PC-9 (cell line): ENCODE measurements at regions not wholly inside any gene's neighbourhood (a gene's known extent, or its start where the extent isn't known, plus 50 kb on each side); places are given as distances from the start of the nearest gene placed in this dataset.

Source experiments
- BruUV-seq: library from RNA; stranded (reverse); fragments of 400-500 nt; replicated peaks from 2 replicates; lab custom pipeline; 2021; lab: Mats Ljungman, UMichigan
- CTCF ChIA-PET: fragments of 300-600 bp; sonication (Branson Sonifier 250); formaldehyde crosslinking; loops from one replicate; lab custom pipeline; 2022; ENCODE audit warnings: antibody characterized with exemption; lab: Charles Lee
- POLR2A ChIA-PET: fragments of 300-600 bp; sonication (Branson Sonifier 250); formaldehyde crosslinking; loops from one replicate; lab custom pipeline; 2022; ENCODE audit warnings: antibody characterized with exemption; ENCODE audit not compliant: unreplicated experiment; lab: Charles Lee
- DNase-seq, 2 experiments: peaks; one replicate each; pipeline versions ENCODE4 v3.0.0 to v3.0.0-alpha.2; 2015 to 2022; ENCODE audit warnings: mixed read lengths in 1 of 2
- H2AFZ ChIP-seq: fragments of 200-600 bp; sonication (generic); 2 replicates; pipeline ENCODE4 v1.8.1; 2017; ENCODE audit warnings: antibody characterized with exemption
- H3F3A ChIP-seq: fragments of 200-600 bp; sonication (generic); 2 replicates; pipeline ENCODE4 v1.8.1; 2017; ENCODE audit warnings: antibody characterized with exemption, mild to moderate bottlenecking, low read depth; ENCODE audit not compliant: insufficient read depth
- H3K27ac ChIP-seq: fragments of 200-600 bp; sonication (generic); 2 replicates; pipeline ENCODE4 v1.6.1; 2016; ENCODE audit warnings: mixed run types
- H3K27me3 ChIP-seq: fragments of 200-600 bp; sonication (generic); 2 replicates; pipeline ENCODE4 v1.6.1; 2016; ENCODE audit warnings: low read depth, mixed run types; ENCODE audit not compliant: insufficient read depth
- H3K36me3 ChIP-seq: fragments of 200-600 bp; sonication (generic); 2 replicates; pipeline ENCODE4 v1.6.1; 2016; ENCODE audit warnings: low read depth, mixed run types
- H3K4me1 ChIP-seq: fragments of 200-600 bp; sonication (generic); replicated peaks from 2 replicates; pipeline ENCODE4 v1.6.1; 2016; ENCODE audit warnings: mixed run types; ENCODE audit not compliant: insufficient read depth
- H3K4me2 ChIP-seq: fragments of 200-600 bp; sonication (generic); 2 replicates; pipeline ENCODE4 v1.6.1; 2017; ENCODE audit warnings: mixed run types
- H3K4me3 ChIP-seq: fragments of 200-600 bp; sonication (generic); 2 replicates; pipeline ENCODE4 v1.6.1; 2016; ENCODE audit warnings: mixed run types
- H3K79me2 ChIP-seq: fragments of 200-600 bp; sonication (generic); 2 replicates; pipeline ENCODE4 v1.6.1; 2017; ENCODE audit warnings: low read depth, mixed run types
- H3K9me2 ChIP-seq: fragments of 200-600 bp; sonication (generic); 2 replicates; pipeline ENCODE4 v1.8.1; 2017; ENCODE audit warnings: mild to moderate bottlenecking; ENCODE audit not compliant: insufficient read depth
- H3K9me3 ChIP-seq: fragments of 200-600 bp; sonication (generic); 2 replicates; pipeline ENCODE4 v1.8.1; 2016; ENCODE audit warnings: low read depth; ENCODE audit not compliant: insufficient read depth
- H4K20me1 ChIP-seq: fragments of 200-600 bp; sonication (generic); 2 replicates; pipeline ENCODE4 v1.8.1; 2017; ENCODE audit not compliant: insufficient read depth
- EZH2 ChIP-seq: fragments of 200-600 bp; sonication (generic); IDR thresholded peaks from 2 replicates; pipeline ENCODE4 v1.8.0; 2017; ENCODE audit warnings: antibody characterized with exemption, low read depth
- intact Hi-C: fragments of 100-400 bp; cut with micrococcal nuclease; formaldehyde crosslinking; loops from one replicate; pipeline ENCODE4 v1.10.0; 2022; ENCODE audit not compliant: unreplicated experiment
- TF ChIP-seq, protein P1 (sequence below): fragments of 200-600 bp; sonication (generic); conservative IDR thresholded peaks from 2 replicates; pipeline ENCODE4 v1.6.1; 2017; ENCODE audit warnings: mixed run types, antibody characterized with exemption, mild to moderate bottlenecking, moderate library complexity

DNA sequence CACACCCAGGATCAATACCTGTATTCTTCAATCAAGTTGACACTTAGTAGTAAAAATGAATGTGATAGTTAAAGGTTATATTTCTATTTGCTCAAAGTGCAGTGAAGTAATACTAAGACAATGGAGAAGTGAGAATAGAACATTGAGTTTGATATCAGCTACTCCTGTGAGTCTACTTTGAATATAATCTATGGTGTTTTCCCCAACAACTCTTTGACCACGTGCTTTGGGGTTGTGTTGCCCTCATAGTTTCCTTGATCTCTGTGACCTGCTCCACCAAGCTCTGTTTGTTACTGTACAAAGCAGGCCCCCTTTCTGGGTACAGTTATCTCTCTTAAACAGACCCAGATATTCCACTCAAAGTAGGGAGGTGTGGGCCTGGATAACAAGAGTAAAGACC, 222.9 kb downstream of the GALR1 start:
- Histone ChIP-seq H3K36me3 (no peaks in the 10 kb centered on the region), H3F3A (no peaks in the 10 kb centered on the region), H3K4me2 (no peak overlapping the region), H3K27me3 (peaks cover 5% of the 10 kb centered on the region; the same call in 1 of the 2 replicates), H3K9me3 (no peaks in the 10 kb centered on the region), H3K4me3 (no peak overlapping the region), H3K79me2 (no peaks in the 10 kb centered on the region), H3K4me1 (no peaks in the 10 kb centered on the region), H4K20me1 (no peaks in the 10 kb centered on the region), H3K9me2 (no peaks in the 10 kb centered on the region), H3K27ac (no peak overlapping the region), H2AFZ (no peak overlapping the region)
- no peak for DNase-seq
- POLR2A ChIA-PET: no interaction called here
- intact Hi-C loops: loop anchor here (10.0 kb wide), 1 partner anchor 668 kb away; no protein-coding TSS in a partner anchor
- BruUV-seq: no TSS peak
- TF ChIP-seq, protein P1, sequence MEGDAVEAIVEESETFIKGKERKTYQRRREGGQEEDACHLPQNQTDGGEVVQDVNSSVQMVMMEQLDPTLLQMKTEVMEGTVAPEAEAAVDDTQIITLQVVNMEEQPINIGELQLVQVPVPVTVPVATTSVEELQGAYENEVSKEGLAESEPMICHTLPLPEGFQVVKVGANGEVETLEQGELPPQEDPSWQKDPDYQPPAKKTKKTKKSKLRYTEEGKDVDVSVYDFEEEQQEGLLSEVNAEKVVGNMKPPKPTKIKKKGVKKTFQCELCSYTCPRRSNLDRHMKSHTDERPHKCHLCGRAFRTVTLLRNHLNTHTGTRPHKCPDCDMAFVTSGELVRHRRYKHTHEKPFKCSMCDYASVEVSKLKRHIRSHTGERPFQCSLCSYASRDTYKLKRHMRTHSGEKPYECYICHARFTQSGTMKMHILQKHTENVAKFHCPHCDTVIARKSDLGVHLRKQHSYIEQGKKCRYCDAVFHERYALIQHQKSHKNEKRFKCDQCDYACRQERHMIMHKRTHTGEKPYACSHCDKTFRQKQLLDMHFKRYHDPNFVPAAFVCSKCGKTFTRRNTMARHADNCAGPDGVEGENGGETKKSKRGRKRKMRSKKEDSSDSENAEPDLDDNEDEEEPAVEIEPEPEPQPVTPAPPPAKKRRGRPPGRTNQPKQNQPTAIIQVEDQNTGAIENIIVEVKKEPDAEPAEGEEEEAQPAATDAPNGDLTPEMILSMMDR: no peak
- TF ChIP-seq EZH2: no peak
- CTCF ChIA-PET: no interaction called here

- Histone ChIP-seq H3K79me2 (no peaks in the 10 kb centered on the region), H3K27me3 (peaks cover 16% of the 10 kb centered on the region; the same call in 1 of the 2 replicates), H4K20me1 (no peaks in the 10 kb centered on the region), H3K9me3 (no peaks in the 10 kb centered on the region), H3K4me3 (no peak overlapping the region), H3F3A (no peaks in the 10 kb centered on the region), H3K36me3 (no peaks in the 10 kb centered on the region), H3K4me2 (no peak overlapping the region), H3K9me2 (no peaks in the 10 kb centered on the region), H2AFZ (no peak overlapping the region), H3K27ac (no peak overlapping the region), H3K4me1 (no peaks in the 10 kb centered on the region)
- no peak for TF ChIP-seq EZH2
- POLR2A ChIA-PET: no interaction called here
- intact Hi-C loops: loop anchor here (10.0 kb wide), 1 partner anchor 674 kb away; no protein-coding TSS in a partner anchor
- BruUV-seq: no TSS peak
- CTCF ChIA-PET: no interaction called here
- DNase-seq: no peak
Measured at GRCh38 chr18:77478646-77479442, 229.2 kb downstream of the GALR1 start.

- POLR2A ChIA-PET: no interaction called here
- H3K36me3 ChIP-seq: no peaks in the 10 kb centered on the region
- intact Hi-C loops: no loop called here
- H3K9me3 ChIP-seq: no peaks in the 10 kb centered on the region
- H2AFZ ChIP-seq: no peak overlapping the region
- H3K9me2 ChIP-seq: no peaks in the 10 kb centered on the region
- H3K4me1 ChIP-seq: no peaks in the 10 kb centered on the region
- DNase-seq: no peak
- no peak overlapping the region for H3K4me2 ChIP-seq
- no peaks in the 10 kb centered on the region for H3K79me2 ChIP-seq
- H3K27ac ChIP-seq: no peak overlapping the region
- no peaks in the 10 kb centered on the region for H4K20me1 ChIP-seq
- CTCF ChIA-PET: no interaction called here
- no TSS peak for BruUV-seq
- no peak overlapping the region for H3K4me3 ChIP-seq
- TF ChIP-seq EZH2: no peak
- TF ChIP-seq, protein P1: no peak
- H3F3A ChIP-seq: no peaks in the 10 kb centered on the region
- peaks cover 17% of the 10 kb centered on the region for H3K27me3 ChIP-seq
Measured at GRCh38 chr18:77481541-77481940, 231.9 kb downstream of the GALR1 start.
